ENCODE measurements at regions not wholly inside any gene's neighbourhood (a gene's known extent, or its start where the extent isn't known, plus 50 kb on each side); places are given as distances from the start of the nearest gene placed in this dataset.

DNA sequence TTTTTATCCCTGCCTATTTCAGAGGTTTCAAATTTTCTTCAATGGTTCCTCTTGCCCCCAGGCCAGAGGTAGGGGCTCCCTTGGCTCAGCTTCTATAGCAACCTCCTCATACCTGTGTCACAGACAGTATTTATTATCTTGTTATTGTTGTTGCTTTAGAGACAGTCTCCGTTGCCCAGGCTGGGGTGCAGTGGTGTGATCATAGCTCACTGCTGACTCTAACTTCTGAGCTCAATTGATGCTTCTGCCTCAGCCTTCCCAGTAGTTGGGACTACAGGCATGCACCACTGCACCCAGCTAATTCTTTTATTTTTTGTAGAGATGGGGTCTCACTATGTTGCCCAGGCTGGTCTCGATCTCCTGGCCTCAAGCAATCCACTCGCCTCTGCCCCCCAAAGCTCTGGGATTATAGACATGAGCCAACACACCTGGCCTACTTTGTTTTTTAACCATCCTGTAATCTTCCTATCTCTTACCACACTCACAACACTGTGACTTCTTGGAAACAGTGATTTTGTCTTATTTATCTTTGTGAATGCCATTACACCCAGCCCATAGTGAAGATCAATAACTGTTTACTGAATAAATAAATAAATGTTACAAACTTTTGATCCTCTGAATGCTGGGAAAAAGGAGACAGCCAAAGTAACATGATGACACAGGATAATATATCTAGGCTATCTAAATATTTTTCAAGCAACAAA lies 95.9 kb downstream of the PHLDA1 start:
- TF ChIP-seq, protein P1, sequence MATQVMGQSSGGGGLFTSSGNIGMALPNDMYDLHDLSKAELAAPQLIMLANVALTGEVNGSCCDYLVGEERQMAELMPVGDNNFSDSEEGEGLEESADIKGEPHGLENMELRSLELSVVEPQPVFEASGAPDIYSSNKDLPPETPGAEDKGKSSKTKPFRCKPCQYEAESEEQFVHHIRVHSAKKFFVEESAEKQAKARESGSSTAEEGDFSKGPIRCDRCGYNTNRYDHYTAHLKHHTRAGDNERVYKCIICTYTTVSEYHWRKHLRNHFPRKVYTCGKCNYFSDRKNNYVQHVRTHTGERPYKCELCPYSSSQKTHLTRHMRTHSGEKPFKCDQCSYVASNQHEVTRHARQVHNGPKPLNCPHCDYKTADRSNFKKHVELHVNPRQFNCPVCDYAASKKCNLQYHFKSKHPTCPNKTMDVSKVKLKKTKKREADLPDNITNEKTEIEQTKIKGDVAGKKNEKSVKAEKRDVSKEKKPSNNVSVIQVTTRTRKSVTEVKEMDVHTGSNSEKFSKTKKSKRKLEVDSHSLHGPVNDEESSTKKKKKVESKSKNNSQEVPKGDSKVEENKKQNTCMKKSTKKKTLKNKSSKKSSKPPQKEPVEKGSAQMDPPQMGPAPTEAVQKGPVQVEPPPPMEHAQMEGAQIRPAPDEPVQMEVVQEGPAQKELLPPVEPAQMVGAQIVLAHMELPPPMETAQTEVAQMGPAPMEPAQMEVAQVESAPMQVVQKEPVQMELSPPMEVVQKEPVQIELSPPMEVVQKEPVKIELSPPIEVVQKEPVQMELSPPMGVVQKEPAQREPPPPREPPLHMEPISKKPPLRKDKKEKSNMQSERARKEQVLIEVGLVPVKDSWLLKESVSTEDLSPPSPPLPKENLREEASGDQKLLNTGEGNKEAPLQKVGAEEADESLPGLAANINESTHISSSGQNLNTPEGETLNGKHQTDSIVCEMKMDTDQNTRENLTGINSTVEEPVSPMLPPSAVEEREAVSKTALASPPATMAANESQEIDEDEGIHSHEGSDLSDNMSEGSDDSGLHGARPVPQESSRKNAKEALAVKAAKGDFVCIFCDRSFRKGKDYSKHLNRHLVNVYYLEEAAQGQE (IDR thresholded peaks at IDR 0.05), result no peak
- no peak for TF ChIP-seq JUNB (IDR thresholded peaks at IDR 0.05)
- TF ChIP-seq EP300 (IDR thresholded peaks at IDR 0.05), result no peak
- TF ChIP-seq, protein P2, sequence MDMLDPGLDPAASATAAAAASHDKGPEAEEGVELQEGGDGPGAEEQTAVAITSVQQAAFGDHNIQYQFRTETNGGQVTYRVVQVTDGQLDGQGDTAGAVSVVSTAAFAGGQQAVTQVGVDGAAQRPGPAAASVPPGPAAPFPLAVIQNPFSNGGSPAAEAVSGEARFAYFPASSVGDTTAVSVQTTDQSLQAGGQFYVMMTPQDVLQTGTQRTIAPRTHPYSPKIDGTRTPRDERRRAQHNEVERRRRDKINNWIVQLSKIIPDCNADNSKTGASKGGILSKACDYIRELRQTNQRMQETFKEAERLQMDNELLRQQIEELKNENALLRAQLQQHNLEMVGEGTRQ (IDR thresholded peaks at IDR 0.05), result no peak
- no peak for TF ChIP-seq RAD21 (conservative IDR thresholded peaks at IDR 0.05 in 1 of 2, IDR thresholded peaks at IDR 0.05 in 1 of 2)
- no peak for TF ChIP-seq CTCF (IDR thresholded peaks at IDR 0.05)
- TF ChIP-seq POLR2A (IDR thresholded peaks at IDR 0.05; ENCODE audit: low read length), result no peak
- TF ChIP-seq MAFK (IDR thresholded peaks at IDR 0.05; ENCODE audit: partially characterized antibody), result no peak
- no peak for TF ChIP-seq SREBF2 (IDR thresholded peaks at IDR 0.05)
- no peak for TF ChIP-seq JUN (IDR thresholded peaks at IDR 0.05)
- TF ChIP-seq, protein P3, sequence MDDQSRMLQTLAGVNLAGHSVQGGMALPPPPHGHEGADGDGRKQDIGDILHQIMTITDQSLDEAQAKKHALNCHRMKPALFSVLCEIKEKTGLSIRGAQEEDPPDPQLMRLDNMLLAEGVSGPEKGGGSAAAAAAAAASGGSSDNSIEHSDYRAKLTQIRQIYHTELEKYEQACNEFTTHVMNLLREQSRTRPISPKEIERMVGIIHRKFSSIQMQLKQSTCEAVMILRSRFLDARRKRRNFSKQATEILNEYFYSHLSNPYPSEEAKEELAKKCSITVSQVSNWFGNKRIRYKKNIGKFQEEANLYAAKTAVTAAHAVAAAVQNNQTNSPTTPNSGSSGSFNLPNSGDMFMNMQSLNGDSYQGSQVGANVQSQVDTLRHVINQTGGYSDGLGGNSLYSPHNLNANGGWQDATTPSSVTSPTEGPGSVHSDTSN (IDR thresholded peaks at IDR 0.05), result no peak
- TF ChIP-seq RCOR1 (IDR thresholded peaks at IDR 0.05; ENCODE audit: low read depth, low read length), result no peak
- no peak for TF ChIP-seq MAX (IDR thresholded peaks at IDR 0.05)
- no peak for TF ChIP-seq TFCP2L1 (CRISPR knock-in tag; IDR thresholded peaks at IDR 0.05)
